Osteoblast (primary cell): ENCODE measurements at regions not wholly inside any gene's neighbourhood (a gene's known extent, or its start where the extent isn't known, plus 50 kb on each side); places are given as distances from the start of the nearest gene placed in this dataset.

Source experiments
- DNase-seq: peaks from one replicate; pipeline ENCODE4 v3.0.0; 2011; ENCODE audit warnings: low spot score, mixed read lengths; ENCODE audit not compliant: insufficient read length; ENCODE audit errors: missing footprints
- H2AFZ ChIP-seq: 2 replicates; pipeline ENCODE4 v1.6.0; 2011; ENCODE audit warnings: mild to moderate bottlenecking, low read length
- H3K27ac ChIP-seq: 2 replicates; pipeline ENCODE4 v1.5.1; 2011; ENCODE audit warnings: mild to moderate bottlenecking, low read depth, low read length, moderate library complexity
- H3K27me3 ChIP-seq: 2 replicates; pipeline ENCODE4 v1.6.0; 2012; ENCODE audit warnings: mild to moderate bottlenecking, control low read depth, inconsistent platforms, low read length, moderate library complexity; ENCODE audit not compliant: insufficient read depth
- H3K36me3 ChIP-seq: 2 replicates; pipeline ENCODE4 v1.5.1; 2011; ENCODE audit warnings: mild to moderate bottlenecking, low read length, control low read depth, moderate library complexity; ENCODE audit not compliant: insufficient read depth
- H3K4me1 ChIP-seq: 2 replicates; pipeline ENCODE4 v1.5.1; 2011; ENCODE audit warnings: mild to moderate bottlenecking, low read length, control low read depth, moderate library complexity; ENCODE audit not compliant: insufficient read depth
- H3K4me2 ChIP-seq: 2 replicates; pipeline ENCODE4 v1.6.0; 2011; ENCODE audit warnings: mild to moderate bottlenecking, low read length; ENCODE audit not compliant: insufficient read depth
- H3K4me3 ChIP-seq: fragments of 200-600 bp; sonication (generic); 3 replicates; pipeline ENCODE4 v1.5.1; 2012; ENCODE audit warnings: mild to moderate bottlenecking, low read length, inconsistent platforms; ENCODE audit not compliant: insufficient read depth
- H3K79me2 ChIP-seq: 2 replicates; pipeline ENCODE4 v1.6.0; 2012; ENCODE audit warnings: mild to moderate bottlenecking, low read length, control low read depth, inconsistent platforms; ENCODE audit not compliant: insufficient read depth
- H3K9me3 ChIP-seq: 2 replicates; pipeline ENCODE4 v1.5.1; 2011; ENCODE audit warnings: low read depth, low read length, control low read depth
- H4K20me1 ChIP-seq: 2 replicates; pipeline ENCODE4 v1.6.0; 2012; ENCODE audit warnings: mild to moderate bottlenecking, low read length, control low read depth; ENCODE audit not compliant: insufficient read depth
- TF ChIP-seq, protein P1 (sequence below): IDR thresholded peaks from 2 replicates; pipeline ENCODE4 v1.5.1; 2011; ENCODE audit warnings: mild to moderate bottlenecking, low read depth, low read length, moderate library complexity; ENCODE audit errors: extremely low read depth

DNA sequence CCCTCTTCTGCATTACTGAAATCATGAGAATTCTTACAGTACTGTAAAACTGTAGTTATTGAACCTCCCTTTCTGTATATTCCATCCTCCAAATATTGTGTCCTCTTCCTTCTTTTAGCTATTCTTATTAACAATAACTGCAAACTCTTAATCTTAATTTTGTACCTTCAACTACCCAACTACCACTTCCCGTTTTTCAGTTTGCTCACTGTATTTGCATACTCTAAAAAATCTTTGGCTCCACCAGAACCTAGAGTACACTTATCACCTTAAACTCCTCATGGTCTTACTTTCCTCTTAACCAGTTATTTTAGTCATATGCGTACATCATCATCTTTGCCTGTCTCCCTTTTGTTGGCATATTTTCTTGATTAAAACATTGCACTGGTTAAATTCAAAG, 543.7 kb downstream of the ARAP2 start:
- no peaks in the 10 kb centered on the region for H4K20me1 ChIP-seq
- TF ChIP-seq, protein P1, sequence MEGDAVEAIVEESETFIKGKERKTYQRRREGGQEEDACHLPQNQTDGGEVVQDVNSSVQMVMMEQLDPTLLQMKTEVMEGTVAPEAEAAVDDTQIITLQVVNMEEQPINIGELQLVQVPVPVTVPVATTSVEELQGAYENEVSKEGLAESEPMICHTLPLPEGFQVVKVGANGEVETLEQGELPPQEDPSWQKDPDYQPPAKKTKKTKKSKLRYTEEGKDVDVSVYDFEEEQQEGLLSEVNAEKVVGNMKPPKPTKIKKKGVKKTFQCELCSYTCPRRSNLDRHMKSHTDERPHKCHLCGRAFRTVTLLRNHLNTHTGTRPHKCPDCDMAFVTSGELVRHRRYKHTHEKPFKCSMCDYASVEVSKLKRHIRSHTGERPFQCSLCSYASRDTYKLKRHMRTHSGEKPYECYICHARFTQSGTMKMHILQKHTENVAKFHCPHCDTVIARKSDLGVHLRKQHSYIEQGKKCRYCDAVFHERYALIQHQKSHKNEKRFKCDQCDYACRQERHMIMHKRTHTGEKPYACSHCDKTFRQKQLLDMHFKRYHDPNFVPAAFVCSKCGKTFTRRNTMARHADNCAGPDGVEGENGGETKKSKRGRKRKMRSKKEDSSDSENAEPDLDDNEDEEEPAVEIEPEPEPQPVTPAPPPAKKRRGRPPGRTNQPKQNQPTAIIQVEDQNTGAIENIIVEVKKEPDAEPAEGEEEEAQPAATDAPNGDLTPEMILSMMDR = no peak
- no peaks in the 10 kb centered on the region for H3K9me3 ChIP-seq

DNA sequence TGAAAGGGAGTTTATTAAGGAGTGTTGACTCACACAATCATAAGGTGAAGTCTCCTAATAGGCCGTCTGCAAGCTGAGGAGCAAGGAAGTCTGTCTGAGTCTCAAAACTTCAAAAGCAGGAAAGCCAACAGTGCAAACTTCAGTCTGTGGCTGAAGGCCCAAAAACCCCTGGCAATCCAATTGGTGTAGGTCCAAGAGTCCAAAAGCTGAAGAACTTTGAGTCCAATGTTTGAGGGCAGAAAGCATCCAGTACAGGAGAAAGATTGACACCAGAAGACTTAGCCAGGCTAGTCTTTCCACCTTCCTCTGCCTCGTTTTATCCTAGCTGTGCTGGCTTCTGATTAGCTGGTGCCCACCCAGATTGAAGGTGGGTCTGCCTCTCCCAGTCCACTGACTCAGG, 535.2 kb downstream of the ARAP2 start:
- H3K4me1 ChIP-seq = no peaks in the 10 kb centered on the region
- H3K27me3 ChIP-seq = no peaks in the 10 kb centered on the region
- TF ChIP-seq, protein P1 = no peak
- no peak overlapping the region for H3K4me3 ChIP-seq
- no peak for DNase-seq
- no peaks in the 10 kb centered on the region for H3K79me2 ChIP-seq
- H2AFZ ChIP-seq = no peak overlapping the region
- no peaks in the 10 kb centered on the region for H4K20me1 ChIP-seq
- H3K27ac ChIP-seq = no peak overlapping the region
- H3K4me2 ChIP-seq = no peak overlapping the region
- peaks cover 8% of the 10 kb centered on the region for H3K9me3 ChIP-seq
- H3K36me3 ChIP-seq = no peaks in the 10 kb centered on the region

More for the DNA sequence above, 543.7 kb downstream of the ARAP2 start:
- H3K27me3 ChIP-seq = no peaks in the 10 kb centered on the region
- no peaks in the 10 kb centered on the region for H3K36me3 ChIP-seq
- H3K79me2 ChIP-seq = no peaks in the 10 kb centered on the region
- DNase-seq = no peak
- H3K4me3 ChIP-seq = no peak overlapping the region
- no peak overlapping the region for H3K4me2 ChIP-seq
- H3K27ac ChIP-seq = no peak overlapping the region
- H3K4me1 ChIP-seq = no peaks in the 10 kb centered on the region
- no peak overlapping the region for H2AFZ ChIP-seq

DNA sequence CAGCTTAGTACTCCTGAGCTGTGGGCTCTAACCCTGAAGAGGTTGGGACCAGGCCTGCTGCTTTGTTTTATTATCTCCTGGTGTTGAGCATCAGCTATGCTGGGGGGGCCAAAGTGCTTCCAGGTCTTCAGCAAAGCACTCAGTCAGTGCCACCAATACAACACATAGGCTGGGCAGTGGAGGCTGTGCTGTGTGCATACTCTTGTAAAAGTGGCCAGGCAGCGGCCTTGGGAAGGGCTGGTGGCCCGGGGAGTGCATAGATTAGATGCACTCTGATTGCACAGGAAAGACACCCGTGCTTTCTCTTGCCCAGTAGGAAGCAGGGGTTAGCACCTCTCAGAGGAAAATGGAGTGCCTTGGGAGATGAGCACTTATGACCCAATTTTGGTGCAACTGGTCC, 534.0 kb downstream of the ARAP2 start:
- Histone ChIP-seq H3K9me3 (peaks cover 8% of the 10 kb centered on the region), H4K20me1 (no peaks in the 10 kb centered on the region), H3K4me3 (no peak overlapping the region), H3K4me1 (no peaks in the 10 kb centered on the region), H3K4me2 (no peak overlapping the region), H3K36me3 (no peaks in the 10 kb centered on the region), H3K27me3 (no peaks in the 10 kb centered on the region), H3K79me2 (no peaks in the 10 kb centered on the region), H2AFZ (no peak overlapping the region), H3K27ac (no peak overlapping the region)
- TF ChIP-seq, protein P1 = no peak
- no peak for DNase-seq

DNA sequence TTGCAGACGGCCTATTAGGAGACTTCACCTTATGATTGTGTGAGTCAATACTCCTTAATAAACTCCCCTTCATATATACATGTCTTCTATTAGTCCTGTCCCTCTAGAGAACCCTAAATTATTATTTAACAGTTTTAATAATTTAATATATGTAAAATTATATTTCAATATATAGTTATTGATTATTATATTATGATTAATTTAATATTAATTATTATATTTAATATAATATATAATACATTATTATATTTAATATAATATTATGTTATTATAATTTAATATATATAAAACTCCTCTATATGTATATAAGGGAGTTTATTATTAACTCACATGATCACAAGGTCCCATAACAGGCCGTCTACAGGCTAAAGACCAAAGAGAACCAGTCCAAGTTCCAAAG, 533.2 kb downstream of the ARAP2 start:
- H3K27ac ChIP-seq = no peak overlapping the region
- TF ChIP-seq, protein P1 = no peak
- H4K20me1 ChIP-seq = no peaks in the 10 kb centered on the region
- H3K9me3 ChIP-seq = peaks cover 8% of the 10 kb centered on the region
- no peak overlapping the region for H3K4me3 ChIP-seq
- H3K79me2 ChIP-seq = no peaks in the 10 kb centered on the region
- no peak for DNase-seq
- no peaks in the 10 kb centered on the region for H3K4me1 ChIP-seq
- H3K36me3 ChIP-seq = no peaks in the 10 kb centered on the region
- no peaks in the 10 kb centered on the region for H3K27me3 ChIP-seq
- H2AFZ ChIP-seq = no peak overlapping the region
- H3K4me2 ChIP-seq = no peak overlapping the region
